ENCODE measurements at regions not wholly inside any gene's neighbourhood (a gene's known extent, or its start where the extent isn't known, plus 50 kb on each side); places are given as distances from the start of the nearest gene placed in this dataset.

DNA sequence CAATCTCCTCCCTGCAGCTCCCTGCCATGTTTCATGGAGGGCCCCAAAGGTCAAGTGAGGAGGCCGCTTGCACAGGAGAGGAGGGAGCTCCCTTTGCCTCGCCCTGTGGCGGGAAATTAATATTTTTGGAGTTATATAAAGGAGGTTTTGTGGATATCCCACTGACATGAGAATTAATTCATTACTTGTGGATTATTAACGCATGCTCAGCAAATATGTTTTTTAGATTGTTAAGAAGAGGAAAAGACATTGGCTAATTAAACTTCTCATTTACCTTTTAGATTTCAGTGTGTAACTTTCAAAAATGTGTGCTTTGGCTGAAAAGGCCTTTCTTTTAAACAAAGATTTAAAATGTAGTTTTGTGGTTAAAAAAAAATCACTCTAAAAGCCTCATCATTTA, 474.0 kb downstream of the SOCS6 start:
- Mint-ChIP-seq H3K4me1 (no peaks in the 10 kb centered on the region), H3K36me3 (ENCODE audit: low read depth) (no peaks in the 10 kb centered on the region), H3K9me3 (no peaks in the 10 kb centered on the region), H3K27ac (no peak overlapping the region), H3K27me3 (ENCODE audit: low read depth) (no peaks in the 10 kb centered on the region), H3K4me3 (no peak overlapping the region)
- TF ChIP-seq, protein P1, sequence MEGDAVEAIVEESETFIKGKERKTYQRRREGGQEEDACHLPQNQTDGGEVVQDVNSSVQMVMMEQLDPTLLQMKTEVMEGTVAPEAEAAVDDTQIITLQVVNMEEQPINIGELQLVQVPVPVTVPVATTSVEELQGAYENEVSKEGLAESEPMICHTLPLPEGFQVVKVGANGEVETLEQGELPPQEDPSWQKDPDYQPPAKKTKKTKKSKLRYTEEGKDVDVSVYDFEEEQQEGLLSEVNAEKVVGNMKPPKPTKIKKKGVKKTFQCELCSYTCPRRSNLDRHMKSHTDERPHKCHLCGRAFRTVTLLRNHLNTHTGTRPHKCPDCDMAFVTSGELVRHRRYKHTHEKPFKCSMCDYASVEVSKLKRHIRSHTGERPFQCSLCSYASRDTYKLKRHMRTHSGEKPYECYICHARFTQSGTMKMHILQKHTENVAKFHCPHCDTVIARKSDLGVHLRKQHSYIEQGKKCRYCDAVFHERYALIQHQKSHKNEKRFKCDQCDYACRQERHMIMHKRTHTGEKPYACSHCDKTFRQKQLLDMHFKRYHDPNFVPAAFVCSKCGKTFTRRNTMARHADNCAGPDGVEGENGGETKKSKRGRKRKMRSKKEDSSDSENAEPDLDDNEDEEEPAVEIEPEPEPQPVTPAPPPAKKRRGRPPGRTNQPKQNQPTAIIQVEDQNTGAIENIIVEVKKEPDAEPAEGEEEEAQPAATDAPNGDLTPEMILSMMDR (IDR thresholded peaks at IDR 0.05; ENCODE audit: unreplicated experiment in 3 of 3) = no peak

DNA sequence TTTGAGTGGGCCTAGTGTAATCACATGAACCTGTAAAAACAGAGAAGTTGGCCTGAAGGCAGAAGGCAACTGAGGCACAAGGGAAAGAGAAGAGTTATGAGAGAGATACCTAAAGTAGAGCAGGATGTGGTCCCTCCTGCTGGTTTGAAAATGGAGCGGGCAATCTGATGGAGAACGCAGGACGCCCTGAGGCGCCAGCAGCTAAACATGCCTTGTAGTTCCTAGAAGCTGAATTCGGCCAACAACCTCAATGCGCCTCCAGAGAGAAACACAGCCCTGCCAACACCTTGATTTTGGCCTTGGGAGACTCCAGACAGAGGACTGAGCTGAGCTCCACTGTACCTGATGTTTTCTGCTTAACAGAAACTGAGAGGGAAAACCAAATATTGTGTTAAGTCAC, 469.9 kb downstream of the SOCS6 start:
- Mint-ChIP-seq H3K36me3 (ENCODE audit: low read depth) (no peaks in the 10 kb centered on the region), H3K4me1 (no peaks in the 10 kb centered on the region)

DNA sequence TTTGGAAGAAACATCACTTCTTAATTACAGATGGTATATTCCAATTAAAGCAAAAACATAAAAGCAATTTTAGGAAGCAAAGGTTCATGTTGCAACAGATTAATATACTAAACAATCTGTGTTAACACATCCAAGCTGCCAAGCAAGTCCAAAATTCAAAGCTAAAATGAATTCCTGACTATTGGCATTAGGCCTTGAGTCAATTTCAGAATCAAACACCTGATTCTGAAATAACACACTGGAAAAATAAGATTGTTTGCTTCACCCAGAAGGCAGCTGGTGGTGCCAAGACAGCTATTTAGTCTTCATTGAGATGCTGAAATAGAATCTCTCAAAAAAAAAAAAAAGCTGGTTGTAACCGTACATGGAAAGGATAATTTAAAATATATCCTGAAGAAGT, 465.6 kb downstream of the SOCS6 start:
- TF ChIP-seq, protein P1 (IDR thresholded peaks at IDR 0.05; ENCODE audit: unreplicated experiment in 3 of 3) = no peak
- no peak overlapping the region for H3K4me3 Mint-ChIP-seq
- peaks cover 8% of the 10 kb centered on the region for H3K9me3 Mint-ChIP-seq
- no peak overlapping the region for H3K27ac Mint-ChIP-seq
- no peaks in the 10 kb centered on the region for H3K36me3 Mint-ChIP-seq (ENCODE audit: low read depth)
- no peaks in the 10 kb centered on the region for H3K27me3 Mint-ChIP-seq (ENCODE audit: low read depth)
- H3K4me1 Mint-ChIP-seq = no peaks in the 10 kb centered on the region

More for the DNA sequence above, 469.9 kb downstream of the SOCS6 start:
- Mint-ChIP-seq H3K27me3 (ENCODE audit: low read depth) (no peaks in the 10 kb centered on the region), H3K9me3 (no peaks in the 10 kb centered on the region), H3K27ac (no peak overlapping the region), H3K4me3 (no peak overlapping the region)
- TF ChIP-seq, protein P1 (IDR thresholded peaks at IDR 0.05; ENCODE audit: unreplicated experiment in 3 of 3) = no peak

DNA sequence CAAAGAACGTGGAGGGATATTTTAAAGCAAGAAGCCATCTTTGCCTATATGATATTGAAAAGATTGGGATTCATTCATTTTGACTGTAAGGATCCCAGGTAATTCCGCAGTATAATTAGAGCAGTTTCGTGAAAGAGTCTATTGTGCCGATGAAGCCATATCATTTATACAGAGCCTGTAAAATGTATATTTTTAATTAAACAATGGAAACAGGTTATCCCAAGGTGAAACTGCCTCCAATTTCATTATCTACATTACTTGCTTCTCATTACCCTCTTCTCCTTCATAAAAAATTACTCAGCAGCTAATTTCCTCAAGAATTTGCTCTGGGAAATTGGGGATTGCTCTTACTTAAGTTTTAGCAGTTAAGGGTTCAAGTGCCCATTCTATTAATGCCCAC, 444.1 kb downstream of the SOCS6 start:
- no peak overlapping the region for H3K27ac Mint-ChIP-seq
- no peaks in the 10 kb centered on the region for H3K4me1 Mint-ChIP-seq
- TF ChIP-seq, protein P1 (IDR thresholded peaks at IDR 0.05; ENCODE audit: unreplicated experiment in 3 of 3) = no peak
- no peak overlapping the region for H3K4me3 Mint-ChIP-seq
- peaks cover 13% of the 10 kb centered on the region for H3K9me3 Mint-ChIP-seq
- H3K27me3 Mint-ChIP-seq (ENCODE audit: low read depth) = peaks cover 4% of the 10 kb centered on the region
- H3K36me3 Mint-ChIP-seq (ENCODE audit: low read depth) = no peaks in the 10 kb centered on the region

DNA sequence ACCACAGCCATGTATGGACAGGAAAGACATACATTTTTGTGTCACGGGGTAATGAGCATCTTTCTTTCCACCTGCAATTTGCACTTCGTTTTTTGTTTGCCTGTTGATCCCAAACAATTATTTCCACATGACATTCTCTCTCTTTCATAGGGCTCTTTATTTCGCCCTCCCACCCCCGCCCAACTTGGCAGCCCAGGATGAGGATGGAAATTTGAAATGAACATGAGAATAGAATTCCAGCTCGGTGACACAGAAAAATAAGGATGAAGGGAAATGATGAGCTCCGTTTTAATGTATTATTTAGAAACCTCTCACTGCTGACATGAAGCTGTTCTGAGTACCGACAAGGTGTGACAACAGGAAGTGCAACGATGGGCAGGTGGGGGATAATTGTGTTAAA, 443.3 kb downstream of the SOCS6 start:
- TF ChIP-seq, protein P1 (IDR thresholded peaks at IDR 0.05; ENCODE audit: unreplicated experiment in 3 of 3) = no peak
- H3K27ac Mint-ChIP-seq = no peak overlapping the region
- H3K4me3 Mint-ChIP-seq = no peak overlapping the region
- peaks cover 4% of the 10 kb centered on the region for H3K27me3 Mint-ChIP-seq (ENCODE audit: low read depth)
- H3K9me3 Mint-ChIP-seq = peaks cover 12% of the 10 kb centered on the region
- H3K36me3 Mint-ChIP-seq (ENCODE audit: low read depth) = no peaks in the 10 kb centered on the region
- H3K4me1 Mint-ChIP-seq = no peaks in the 10 kb centered on the region

DNA sequence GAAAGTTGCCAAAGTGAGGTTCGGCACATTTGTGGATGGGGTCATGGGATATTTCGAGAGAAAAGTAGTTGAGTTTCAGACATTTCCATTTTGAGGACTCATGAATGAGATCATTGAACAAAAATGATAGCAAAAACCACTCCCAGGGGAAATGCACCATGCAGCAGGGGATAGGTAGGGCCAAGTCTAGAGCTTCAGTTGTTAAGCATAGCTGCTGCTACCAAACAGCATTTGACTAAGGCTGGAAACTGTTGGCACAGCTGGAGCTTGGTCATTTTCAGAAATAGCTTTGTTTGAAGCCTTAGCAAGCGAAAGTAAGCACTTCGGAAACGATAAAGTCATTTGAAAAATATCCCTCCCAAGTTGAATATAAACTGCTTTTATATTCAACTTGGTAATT, 431.8 kb downstream of the SOCS6 start:
- no peak overlapping the region for H3K27ac Mint-ChIP-seq
- peaks cover 3% of the 10 kb centered on the region for H3K9me3 Mint-ChIP-seq
- H3K4me1 Mint-ChIP-seq = no peaks in the 10 kb centered on the region
- TF ChIP-seq, protein P1 (IDR thresholded peaks at IDR 0.05; ENCODE audit: unreplicated experiment in 3 of 3) = no peak
- no peak overlapping the region for H3K4me3 Mint-ChIP-seq
- no peaks in the 10 kb centered on the region for H3K36me3 Mint-ChIP-seq (ENCODE audit: low read depth)
- no peaks in the 10 kb centered on the region for H3K27me3 Mint-ChIP-seq (ENCODE audit: low read depth)
